T-cell (primary cell): ENCODE measurements at regions not wholly inside any gene's neighbourhood (a gene's known extent, or its start where the extent isn't known, plus 50 kb on each side); places are given as distances from the start of the nearest gene placed in this dataset.

Experiments used
- ATAC-seq, 4 experiments: fragments of 200-7000 bp in 3 of 4; fragments of 150-1000 bp in 1 of 4; cut with Tn5 transposase; replicated peaks in 1 of 4; 1 replicate in 3 of 4; 2 replicates in 1 of 4; pipeline ENCODE4 v1.10.0; 2021; ENCODE audit warnings: moderate library complexity in 3 of 4, mild to moderate bottlenecking in 2 of 4, moderate number of reproducible peaks in 1 of 4
- CTCF ChIA-PET, 2 donors: fragments of 300-600 bp; sonication (Branson Sonifier 250); formaldehyde crosslinking; loops; one replicate each; lab custom pipeline; 2022; ENCODE audit warnings: antibody characterized with exemption in 2 of 2; lab: Charles Lee
- POLR2A ChIA-PET, 2 donors: fragments of 300-600 bp; sonication (Branson Sonifier 250); formaldehyde crosslinking; loops; one replicate each; lab custom pipeline; 2022; ENCODE audit warnings: antibody characterized with exemption in 2 of 2; lab: Charles Lee
- DNase-seq, 35 experiments: peaks; one replicate each; pipeline versions ENCODE4 v3.0.0 to v3.0.0-alpha.2; 2013 to 2023
- H3K27ac ChIP-seq: one replicate; pipeline ENCODE4 v1.5.1; 2013; ENCODE audit warnings: low read length
- H3K27me3 ChIP-seq, 2 experiments: replicated peaks in 1 of 2; 1 replicate in 1 of 2; 2 replicates in 1 of 2; pipeline versions ENCODE4 v1.6.1 to v1.7.0; 2013; ENCODE audit warnings: low read length in 1 of 2, mixed read lengths in 1 of 2; ENCODE audit not compliant: control insufficient read depth in 2 of 2, insufficient read depth in 2 of 2; ENCODE audit errors: extremely low read depth in 1 of 2
- H3K36me3 ChIP-seq, 2 donors: 1 replicate in 1 of 2; 2 replicates in 1 of 2; pipeline versions ENCODE4 v1.6.1 to v1.7.0; 2013; ENCODE audit warnings: low read length in 1 of 2; ENCODE audit not compliant: control insufficient read depth in 2 of 2, insufficient read depth in 1 of 2; ENCODE audit errors: extremely low read depth in 1 of 2
- H3K4me1 ChIP-seq, 2 experiments: 1 replicate in 1 of 2; 2 replicates in 1 of 2; pipeline versions ENCODE4 v1.6.1 to v1.7.0; 2013; ENCODE audit warnings: low read length in 2 of 2, mixed read lengths in 1 of 2; ENCODE audit not compliant: insufficient read depth in 2 of 2, control insufficient read depth in 1 of 2; ENCODE audit errors: extremely low read depth in 1 of 2
- H3K4me3 ChIP-seq, 2 donors: 1 replicate in 1 of 2; 2 replicates in 1 of 2; pipeline versions ENCODE4 v1.5.1 to v1.7.0; 2013; ENCODE audit warnings: mild to moderate bottlenecking in 2 of 2, low read length in 1 of 2, moderate library complexity in 1 of 2; ENCODE audit not compliant: control insufficient read depth in 1 of 2; ENCODE audit errors: extremely low read depth in 1 of 2
- H3K9me3 ChIP-seq: 2 replicates; pipeline ENCODE4 v1.7.0; 2013
- H3K27ac Mint-ChIP-seq, 2 donors: one replicate each; pipeline ENCODE4 v1.8.0; 2020 to 2021; ENCODE audit warnings: mild to moderate bottlenecking in 2 of 2, mixed read lengths in 2 of 2
- H3K27me3 Mint-ChIP-seq, 2 donors: one replicate each; pipeline ENCODE4 v1.8.0; 2021 to 2022; ENCODE audit warnings: mixed read lengths in 2 of 2
- H3K36me3 Mint-ChIP-seq: one replicate; pipeline ENCODE4 v1.8.0; 2021; ENCODE audit warnings: mixed read lengths
- H3K4me1 Mint-ChIP-seq, 3 donors: one replicate each; pipeline ENCODE4 v1.8.0; 2020 to 2022; ENCODE audit warnings: mixed read lengths in 3 of 3, mild to moderate bottlenecking in 1 of 3
- H3K4me3 Mint-ChIP-seq, 3 donors: one replicate each; pipeline ENCODE4 v1.8.0; 2020 to 2022; ENCODE audit warnings: mild to moderate bottlenecking in 3 of 3, mixed read lengths in 3 of 3, moderate library complexity in 3 of 3
- H3K9me3 Mint-ChIP-seq, 3 donors: one replicate each; pipeline ENCODE4 v1.8.0; 2020 to 2022; ENCODE audit warnings: mixed read lengths in 3 of 3
- WGBS: methylation state at CpG from one replicate; pipeline ENCODE4 v1.1.5; 2013; ENCODE audit warnings: missing lambda C conversion rate; ENCODE audit not compliant: insufficient coverage; 5-methylcytosine and 5-hydroxymethylcytosine counted together

- no peaks in the 10 kb centered on the region for H3K9me3 Mint-ChIP-seq
- no peaks in the 10 kb centered on the region for H3K4me1 Mint-ChIP-seq
- DNase-seq (no peak), ATAC-seq (no peak)
- no peaks in the 10 kb centered on the region for H3K9me3 ChIP-seq
- peaks cover 0 to 10% of the 10 kb centered on the region in 2 donors for H3K27me3 Mint-ChIP-seq
- no peak overlapping the region for H3K27ac Mint-ChIP-seq
- H3K27me3 ChIP-seq, result peaks cover 0 to 3% of the 10 kb centered on the region in 2 experiments
- CTCF ChIA-PET, result no interaction called here
- H3K4me3 ChIP-seq, result no peak overlapping the region
- WGBS, result no CpG with 5 or more reads among the region's 3 CpGs
- POLR2A ChIA-PET, result no interaction called here
- H3K27ac ChIP-seq, result no peak overlapping the region
- H3K36me3 Mint-ChIP-seq, result no peaks in the 10 kb centered on the region
- H3K4me3 Mint-ChIP-seq, result no peak overlapping the region
- no peaks in the 10 kb centered on the region for H3K4me1 ChIP-seq
- H3K36me3 ChIP-seq, result no peaks in the 10 kb centered on the region
Measured at GRCh38 chr15:36511594-36511993, 67.8 kb upstream of the CDIN1 start.

- H3K27me3 Mint-ChIP-seq, result peaks cover 7 to 9% of the 10 kb centered on the region in 2 donors
- WGBS, result no CpG with 5 or more reads among the region's 1 CpG
Measured at GRCh38 chr15:36517758-36518157, 61.7 kb upstream of the CDIN1 start.

DNA sequence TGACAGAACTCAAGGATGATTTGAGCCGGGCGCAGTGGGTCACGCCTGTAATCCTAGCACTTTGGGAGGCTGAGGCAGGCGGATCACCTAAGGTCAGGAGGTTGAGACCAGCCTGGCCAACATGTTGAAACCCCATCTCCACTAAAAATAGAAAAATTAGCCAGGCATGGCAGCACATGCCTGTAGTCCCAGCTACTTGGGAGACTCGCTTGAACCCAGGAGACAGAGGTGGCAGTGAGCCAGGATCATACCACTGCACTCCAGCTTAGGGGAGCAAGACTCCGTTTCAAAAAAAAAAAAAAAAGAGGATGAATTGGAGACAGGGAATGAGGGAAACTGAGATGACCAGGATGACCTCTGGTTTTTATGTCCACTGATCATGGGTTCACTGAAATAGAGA lies 60.4 kb upstream of the CDIN1 start:
- POLR2A ChIA-PET, result interaction anchor here in 1 of 2 donors (0.6 kb wide), 1 partner anchor 1349 kb away, joined by 5 read pairs; no protein-coding TSS in a partner anchor
- CTCF ChIA-PET, result no interaction called here
- Histone ChIP-seq H3K9me3 (no peaks in the 10 kb centered on the region), H3K27ac (no peak overlapping the region), H3K4me1 (no peaks in the 10 kb centered on the region), H3K4me3 (no peak overlapping the region), H3K36me3 (no peaks in the 10 kb centered on the region), H3K27me3 (peaks cover 0 to 3% of the 10 kb centered on the region in 2 experiments)
- no peak overlapping the region for H3K4me3 Mint-ChIP-seq
- DNase-seq (no peak), ATAC-seq (no peak)
- peaks cover 0 to 7% (median 0%) of the 10 kb centered on the region in 3 donors for H3K9me3 Mint-ChIP-seq
- no peaks in the 10 kb centered on the region for H3K4me1 Mint-ChIP-seq
- H3K36me3 Mint-ChIP-seq, result no peaks in the 10 kb centered on the region
- H3K27me3 Mint-ChIP-seq, result peaks cover 7 to 9% of the 10 kb centered on the region in 2 donors
- WGBS, result 78% methylated on average over 2 of the region's 6 CpGs
- H3K27ac Mint-ChIP-seq, result no peak overlapping the region

More at GRCh38 chr15:36517758-36518157, 61.7 kb upstream of the CDIN1 start:
- H3K4me1 ChIP-seq, result no peaks in the 10 kb centered on the region
- Mint-ChIP-seq H3K4me1 (no peaks in the 10 kb centered on the region), H3K9me3 (peaks cover 0 to 6% (median 0%) of the 10 kb centered on the region in 3 donors), H3K27ac (no peak overlapping the region), H3K36me3 (no peaks in the 10 kb centered on the region), H3K4me3 (no peak overlapping the region)
- ChIA-PET CTCF (no interaction called here), POLR2A (no interaction called here)
- DNase-seq, result no peak
- no peak for ATAC-seq
- H3K27ac ChIP-seq, result no peak overlapping the region
- H3K27me3 ChIP-seq, result peaks cover 0 to 3% of the 10 kb centered on the region in 2 experiments
- H3K4me3 ChIP-seq, result no peak overlapping the region
- H3K9me3 ChIP-seq, result no peaks in the 10 kb centered on the region
- H3K36me3 ChIP-seq, result no peaks in the 10 kb centered on the region

- ATAC-seq (no peak), DNase-seq (no peak)
- Mint-ChIP-seq H3K36me3 (no peaks in the 10 kb centered on the region), H3K4me3 (no peak overlapping the region), H3K27me3 (peaks cover 2 to 33% of the 10 kb centered on the region in 2 donors), H3K9me3 (peaks cover 0 to 3% (median 0%) of the 10 kb centered on the region in 3 donors), H3K4me1 (no peaks in the 10 kb centered on the region), H3K27ac (no peak overlapping the region)
- Histone ChIP-seq H3K27ac (no peak overlapping the region), H3K9me3 (no peaks in the 10 kb centered on the region), H3K4me1 (no peaks in the 10 kb centered on the region), H3K27me3 (no peaks in the 10 kb centered on the region), H3K4me3 (no peak overlapping the region), H3K36me3 (no peaks in the 10 kb centered on the region)
- WGBS, result 76% methylated on average over 3 of the region's 3 CpGs
- ChIA-PET CTCF (no interaction called here), POLR2A (no interaction called here)
Measured at GRCh38 chr15:36525430-36525829, 54.0 kb upstream of the CDIN1 start.

- no peak for DNase-seq
- H3K4me3 Mint-ChIP-seq, result no peak overlapping the region
- Histone ChIP-seq H3K27me3 (no peaks in the 10 kb centered on the region), H3K36me3 (no peaks in the 10 kb centered on the region), H3K27ac (no peak overlapping the region), H3K4me3 (no peak overlapping the region), H3K4me1 (no peaks in the 10 kb centered on the region), H3K9me3 (no peaks in the 10 kb centered on the region)
- POLR2A ChIA-PET, result no interaction called here
- no peak for ATAC-seq
- WGBS, result 71% methylated on average over 1 of the region's 9 CpGs
- H3K27me3 Mint-ChIP-seq, result peaks cover 2 to 35% of the 10 kb centered on the region in 2 donors
- no peaks in the 10 kb centered on the region for H3K4me1 Mint-ChIP-seq
- H3K36me3 Mint-ChIP-seq, result no peaks in the 10 kb centered on the region
- peaks cover 0 to 3% (median 0%) of the 10 kb centered on the region in 3 donors for H3K9me3 Mint-ChIP-seq
- CTCF ChIA-PET, result no interaction called here
- H3K27ac Mint-ChIP-seq, result no peak overlapping the region
Measured at GRCh38 chr15:36527235-36528162, 51.9 kb upstream of the CDIN1 start.

GRCh38 chr15:36529296-36530011 lies 50.0 kb upstream of the CDIN1 start:
- POLR2A ChIA-PET, result no interaction called here
- no peaks in the 10 kb centered on the region for H3K9me3 Mint-ChIP-seq
- no peak overlapping the region for H3K27ac Mint-ChIP-seq
- no peaks in the 10 kb centered on the region for H3K27me3 ChIP-seq
- 88% methylated on average over 6 of the region's 7 CpGs for WGBS
- H3K27ac ChIP-seq, result no peak overlapping the region
- peaks cover 2 to 40% of the 10 kb centered on the region in 2 donors for H3K27me3 Mint-ChIP-seq
- CTCF ChIA-PET, result no interaction called here
- no peaks in the 10 kb centered on the region for H3K9me3 ChIP-seq
- no peaks in the 10 kb centered on the region for H3K4me1 ChIP-seq
- no peaks in the 10 kb centered on the region for H3K4me1 Mint-ChIP-seq
- no peaks in the 10 kb centered on the region for H3K36me3 ChIP-seq
- no peak for ATAC-seq
- no peak overlapping the region for H3K4me3 Mint-ChIP-seq
- no peak for DNase-seq
- no peak overlapping the region for H3K4me3 ChIP-seq
- H3K36me3 Mint-ChIP-seq, result no peaks in the 10 kb centered on the region
